ENCODE measurements at regions not wholly inside any gene's neighbourhood (a gene's known extent, or its start where the extent isn't known, plus 50 kb on each side); places are given as distances from the start of the nearest gene placed in this dataset.

DNA sequence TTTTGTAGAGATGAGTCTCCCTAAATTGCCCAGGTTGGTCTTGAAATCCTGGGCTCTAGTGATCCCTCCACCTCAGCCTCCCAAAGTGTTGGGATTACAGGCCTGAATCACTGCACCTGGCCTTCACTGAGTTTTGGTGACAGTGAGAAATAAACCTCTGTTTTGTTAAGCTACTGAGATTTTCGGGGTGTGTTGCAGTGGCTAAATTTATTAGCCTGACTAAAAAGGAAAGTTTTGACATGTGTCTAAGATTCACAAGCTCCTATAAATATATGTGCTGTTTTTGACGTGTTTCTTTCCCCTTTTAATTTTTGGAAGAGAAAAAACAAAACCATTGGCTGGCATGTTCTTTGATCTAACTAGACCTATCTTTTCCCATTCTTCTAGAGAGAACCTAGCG lies 190.5 kb upstream of the MC4R start:
- Mint-ChIP-seq H3K27me3 (ENCODE audit: low read depth, unreplicated experiment) (no peaks in the 10 kb centered on the region), H3K36me3 (ENCODE audit: low read depth, unreplicated experiment) (no peaks in the 10 kb centered on the region), H3K9me3 (ENCODE audit: unreplicated experiment) (no peaks in the 10 kb centered on the region), H3K4me1 (ENCODE audit: low read depth, unreplicated experiment) (peaks cover 4% of the 10 kb centered on the region), H3K27ac (ENCODE audit: unreplicated experiment) (no peak overlapping the region), H3K4me3 (ENCODE audit: unreplicated experiment) (no peak overlapping the region)
- no peak overlapping the region for H3K4me3 ChIP-seq (ENCODE audit: insufficient read depth, low read depth, low read length)
- H3K4me2 ChIP-seq (ENCODE audit: low read length): no peak overlapping the region
- FAIRE-seq: no peak
- no peak overlapping the region for H3K9ac ChIP-seq (ENCODE audit: low read length)
- no peaks in the 10 kb centered on the region for H3K9me3 ChIP-seq (ENCODE audit: insufficient read depth, low read depth, low read length)
- no peaks in the 10 kb centered on the region for H3K79me2 ChIP-seq (ENCODE audit: insufficient read depth, low read length)
- no peak overlapping the region for H3K27ac ChIP-seq (ENCODE audit: low read depth, low read length)
- TF ChIP-seq EZH2 (IDR thresholded peaks at IDR 0.05; ENCODE audit: insufficient read depth, low read length): no peak
- DNase-seq (ENCODE audit: low read depth): no peak
- H3K27me3 ChIP-seq (ENCODE audit: insufficient read depth, low read length): no peaks in the 10 kb centered on the region
- H4K20me1 ChIP-seq (ENCODE audit: insufficient read depth, low read length): no peaks in the 10 kb centered on the region
- no peak overlapping the region for H2AFZ ChIP-seq (ENCODE audit: low read depth, low read length)
- H3K36me3 ChIP-seq (ENCODE audit: insufficient read depth, low read length): no peaks in the 10 kb centered on the region
- H3K4me1 ChIP-seq (ENCODE audit: insufficient read depth, low read length): no peaks in the 10 kb centered on the region

DNA sequence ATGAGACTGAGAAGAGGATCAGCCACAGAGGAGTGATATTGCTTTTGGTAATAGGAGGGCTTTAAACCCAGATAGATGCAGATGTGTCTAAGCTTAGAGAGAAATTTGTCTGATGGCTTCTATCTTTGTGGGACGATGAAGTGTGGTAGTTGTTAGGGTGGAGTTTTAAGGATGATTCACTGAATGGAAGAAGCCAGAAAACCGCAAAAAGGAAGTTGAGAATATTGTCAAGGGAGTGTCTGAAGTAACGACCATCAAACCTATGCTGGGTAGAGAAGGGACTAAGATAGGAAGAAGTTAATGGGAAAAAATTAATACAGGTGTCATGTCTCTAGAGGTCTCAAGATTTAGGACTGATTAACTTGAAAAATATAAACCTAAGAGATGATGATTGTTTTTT lies 195.6 kb upstream of the MC4R start:
- Histone ChIP-seq H3K9me3 (ENCODE audit: insufficient read depth, low read depth, low read length) (no peaks in the 10 kb centered on the region), H3K4me1 (ENCODE audit: insufficient read depth, low read length) (no peaks in the 10 kb centered on the region), H2AFZ (ENCODE audit: low read depth, low read length) (no peak overlapping the region), H4K20me1 (ENCODE audit: insufficient read depth, low read length) (no peaks in the 10 kb centered on the region), H3K9ac (ENCODE audit: low read length) (no peak overlapping the region), H3K36me3 (ENCODE audit: insufficient read depth, low read length) (no peaks in the 10 kb centered on the region), H3K27ac (ENCODE audit: low read depth, low read length) (no peak overlapping the region), H3K4me3 (ENCODE audit: insufficient read depth, low read depth, low read length) (no peak overlapping the region), H3K27me3 (ENCODE audit: insufficient read depth, low read length) (no peaks in the 10 kb centered on the region), H3K79me2 (ENCODE audit: insufficient read depth, low read length) (no peaks in the 10 kb centered on the region), H3K4me2 (ENCODE audit: low read length) (no peak overlapping the region)
- Mint-ChIP-seq H3K36me3 (ENCODE audit: low read depth, unreplicated experiment) (no peaks in the 10 kb centered on the region), H3K4me3 (ENCODE audit: unreplicated experiment) (no peak overlapping the region), H3K4me1 (ENCODE audit: low read depth, unreplicated experiment) (no peaks in the 10 kb centered on the region), H3K27me3 (ENCODE audit: low read depth, unreplicated experiment) (no peaks in the 10 kb centered on the region), H3K9me3 (ENCODE audit: unreplicated experiment) (no peaks in the 10 kb centered on the region), H3K27ac (ENCODE audit: unreplicated experiment) (no peak overlapping the region)
- no peak for FAIRE-seq
- DNase-seq (ENCODE audit: low read depth): no peak
- TF ChIP-seq, protein P1, sequence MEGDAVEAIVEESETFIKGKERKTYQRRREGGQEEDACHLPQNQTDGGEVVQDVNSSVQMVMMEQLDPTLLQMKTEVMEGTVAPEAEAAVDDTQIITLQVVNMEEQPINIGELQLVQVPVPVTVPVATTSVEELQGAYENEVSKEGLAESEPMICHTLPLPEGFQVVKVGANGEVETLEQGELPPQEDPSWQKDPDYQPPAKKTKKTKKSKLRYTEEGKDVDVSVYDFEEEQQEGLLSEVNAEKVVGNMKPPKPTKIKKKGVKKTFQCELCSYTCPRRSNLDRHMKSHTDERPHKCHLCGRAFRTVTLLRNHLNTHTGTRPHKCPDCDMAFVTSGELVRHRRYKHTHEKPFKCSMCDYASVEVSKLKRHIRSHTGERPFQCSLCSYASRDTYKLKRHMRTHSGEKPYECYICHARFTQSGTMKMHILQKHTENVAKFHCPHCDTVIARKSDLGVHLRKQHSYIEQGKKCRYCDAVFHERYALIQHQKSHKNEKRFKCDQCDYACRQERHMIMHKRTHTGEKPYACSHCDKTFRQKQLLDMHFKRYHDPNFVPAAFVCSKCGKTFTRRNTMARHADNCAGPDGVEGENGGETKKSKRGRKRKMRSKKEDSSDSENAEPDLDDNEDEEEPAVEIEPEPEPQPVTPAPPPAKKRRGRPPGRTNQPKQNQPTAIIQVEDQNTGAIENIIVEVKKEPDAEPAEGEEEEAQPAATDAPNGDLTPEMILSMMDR (IDR thresholded peaks at IDR 0.05; ENCODE audit: insufficient read depth, low read depth, low read length): no peak
- TF ChIP-seq EZH2 (IDR thresholded peaks at IDR 0.05; ENCODE audit: insufficient read depth, low read length): no peak

DNA sequence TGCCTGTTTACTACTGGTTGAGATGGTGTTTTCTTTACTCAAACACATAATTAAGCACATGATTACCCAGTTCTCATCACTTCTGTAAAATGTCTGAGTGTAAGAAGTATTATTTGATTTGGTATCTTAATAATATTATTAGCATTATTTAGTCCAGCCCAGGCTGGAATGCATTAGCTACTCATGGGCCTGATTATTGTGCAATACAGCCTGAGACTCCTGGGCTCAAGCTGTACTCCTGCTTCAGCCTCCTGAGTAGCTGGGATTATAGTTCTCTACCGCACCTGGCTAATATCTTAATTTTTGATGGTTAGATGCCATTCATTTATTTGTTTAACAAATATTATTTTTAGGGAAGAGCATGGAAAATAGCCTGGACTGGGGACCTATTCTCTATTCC lies 197.6 kb upstream of the MC4R start:
- H3K27me3 Mint-ChIP-seq (ENCODE audit: low read depth, unreplicated experiment): no peaks in the 10 kb centered on the region
- H3K4me3 Mint-ChIP-seq (ENCODE audit: unreplicated experiment): no peak overlapping the region
- Histone ChIP-seq H3K4me1 (ENCODE audit: insufficient read depth, low read length) (no peaks in the 10 kb centered on the region), H3K9ac (ENCODE audit: low read length) (no peak overlapping the region), H3K36me3 (ENCODE audit: insufficient read depth, low read length) (no peaks in the 10 kb centered on the region), H2AFZ (ENCODE audit: low read depth, low read length) (no peak overlapping the region), H3K27me3 (ENCODE audit: insufficient read depth, low read length) (no peaks in the 10 kb centered on the region), H4K20me1 (ENCODE audit: insufficient read depth, low read length) (no peaks in the 10 kb centered on the region), H3K79me2 (ENCODE audit: insufficient read depth, low read length) (no peaks in the 10 kb centered on the region), H3K4me3 (ENCODE audit: insufficient read depth, low read depth, low read length) (no peak overlapping the region), H3K9me3 (ENCODE audit: insufficient read depth, low read depth, low read length) (no peaks in the 10 kb centered on the region), H3K4me2 (ENCODE audit: low read length) (no peak overlapping the region), H3K27ac (ENCODE audit: low read depth, low read length) (no peak overlapping the region)
- H3K4me1 Mint-ChIP-seq (ENCODE audit: low read depth, unreplicated experiment): no peaks in the 10 kb centered on the region
- H3K27ac Mint-ChIP-seq (ENCODE audit: unreplicated experiment): no peak overlapping the region
- H3K9me3 Mint-ChIP-seq (ENCODE audit: unreplicated experiment): no peaks in the 10 kb centered on the region
- TF ChIP-seq, protein P1 (IDR thresholded peaks at IDR 0.05; ENCODE audit: insufficient read depth, low read depth, low read length): no peak
- no peak for TF ChIP-seq EZH2 (IDR thresholded peaks at IDR 0.05; ENCODE audit: insufficient read depth, low read length)
- no peaks in the 10 kb centered on the region for H3K36me3 Mint-ChIP-seq (ENCODE audit: low read depth, unreplicated experiment)
- DNase-seq (ENCODE audit: low read depth) (no peak), FAIRE-seq (no peak)

Measured in astrocyte (in vitro differentiated cells and primary cell).